ENCODE measurements at regions not wholly inside any gene's neighbourhood (a gene's known extent, or its start where the extent isn't known, plus 50 kb on each side); places are given as distances from the start of the nearest gene placed in this dataset.

GRCh38 chr2:41705634-41706033 lies 342.2 kb upstream of the PKDCC start:
- DNase-seq: no peak

- DNase-seq: no peak
Observed at GRCh38 chr2:41706286-41706685, 341.5 kb upstream of the PKDCC start.

GRCh38 chr2:41707790-41708451 lies 339.9 kb upstream of the PKDCC start:
- DNase-seq: no peak

- no peak for DNase-seq
Observed at GRCh38 chr2:41709702-41710599, 337.9 kb upstream of the PKDCC start.

GRCh38 chr2:41710944-41711343 lies 336.9 kb upstream of the PKDCC start:
- no peak for DNase-seq

- DNase-seq: no peak
Observed at GRCh38 chr2:41711736-41712135, 336.1 kb upstream of the PKDCC start.

GRCh38 chr2:41716497-41716896 lies 331.3 kb upstream of the PKDCC start:
- DNase-seq: no peak

GRCh38 chr2:41717839-41718238 lies 330.0 kb upstream of the PKDCC start:
- no peak for DNase-seq

- no peak for DNase-seq
Observed at GRCh38 chr2:41718705-41719104, 329.1 kb upstream of the PKDCC start.

- no peak for DNase-seq
Observed at GRCh38 chr2:41719756-41720155, 328.1 kb upstream of the PKDCC start.

- no peak for DNase-seq
Observed at GRCh38 chr2:41720331-41721251, 327.2 kb upstream of the PKDCC start.

- DNase-seq: no peak
Observed at GRCh38 chr2:41722668-41723369, 325.0 kb upstream of the PKDCC start.

GRCh38 chr2:41723526-41723925 lies 324.3 kb upstream of the PKDCC start:
- DNase-seq: no peak

GRCh38 chr2:41724465-41724864 lies 323.4 kb upstream of the PKDCC start:
- DNase-seq: no peak

GRCh38 chr2:41725901-41726300 lies 321.9 kb upstream of the PKDCC start:
- no peak for DNase-seq

GRCh38 chr2:41726364-41726763 lies 321.5 kb upstream of the PKDCC start:
- no peak for DNase-seq

- no peak for DNase-seq
Observed at GRCh38 chr2:41727152-41727551, 320.7 kb upstream of the PKDCC start.

GRCh38 chr2:41727711-41728110 lies 320.1 kb upstream of the PKDCC start:
- no peak for DNase-seq

GRCh38 chr2:41728788-41729338 lies 319.0 kb upstream of the PKDCC start:
- DNase-seq: no peak

- no peak for DNase-seq
Observed at GRCh38 chr2:41729800-41730364, 317.9 kb upstream of the PKDCC start.

GRCh38 chr2:41735006-41735405 lies 312.8 kb upstream of the PKDCC start:
- DNase-seq: no peak

GRCh38 chr2:41735476-41735875 lies 312.3 kb upstream of the PKDCC start:
- DNase-seq: no peak

Data from stimulated activated CD4-positive, alpha-beta T cell treated with anti-CD3 and anti-CD28 coated beads, Interleukin-4, amount 100 ng/mL, for 1 hour (primary cell).